Neural progenitor cell (in vitro differentiated cells): ENCODE measurements at regions not wholly inside any gene's neighbourhood (a gene's known extent, or its start where the extent isn't known, plus 50 kb on each side); places are given as distances from the start of the nearest gene placed in this dataset.

Source experiments
- DNase-seq: peaks from one replicate; pipeline ENCODE4 v3.0.0-alpha.2; 2016; ENCODE audit warnings: low spot score
- H2AFZ ChIP-seq: fragments of 200-600 bp; sonication (generic); replicated peaks from 2 replicates; pipeline ENCODE4 v1.6.1; 2016; ENCODE audit warnings: antibody characterized with exemption
- H3F3A ChIP-seq: fragments of 200-600 bp; sonication (generic); 2 replicates; pipeline ENCODE4 v1.6.1; 2016; ENCODE audit warnings: antibody characterized with exemption, low read depth
- H3K27ac ChIP-seq: fragments of 200-600 bp; sonication (generic); 2 replicates; pipeline ENCODE4 v1.5.1; 2016; ENCODE audit warnings: mild to moderate bottlenecking
- H3K27me3 ChIP-seq: fragments of 200-600 bp; sonication (generic); 2 replicates; pipeline ENCODE4 v1.6.1; 2016; ENCODE audit warnings: mild to moderate bottlenecking, moderate library complexity
- H3K36me3 ChIP-seq: fragments of 200-600 bp; sonication (generic); 2 replicates; pipeline ENCODE4 v1.5.1; 2016
- H3K4me1 ChIP-seq: fragments of 200-600 bp; sonication (generic); 2 replicates; pipeline ENCODE4 v1.6.1; 2016; ENCODE audit warnings: mixed run types
- H3K4me2 ChIP-seq: fragments of 200-600 bp; sonication (generic); 2 replicates; pipeline ENCODE4 v1.6.1; 2016
- H3K4me3 ChIP-seq: fragments of 200-600 bp; sonication (generic); 2 replicates; pipeline ENCODE4 v1.5.1; 2016
- H3K79me2 ChIP-seq: fragments of 200-600 bp; sonication (generic); 2 replicates; pipeline ENCODE4 v1.6.1; 2016; ENCODE audit warnings: low read depth
- H3K9ac ChIP-seq: fragments of 200-600 bp; sonication (generic); 2 replicates; pipeline ENCODE4 v1.6.1; 2016
- H3K9me3 ChIP-seq: fragments of 200-600 bp; sonication (generic); 2 replicates; pipeline ENCODE4 v1.5.1; 2016; ENCODE audit warnings: low read depth
- H4K20me1 ChIP-seq: fragments of 200-600 bp; sonication (generic); 2 replicates; pipeline ENCODE4 v1.6.1; 2016; ENCODE audit warnings: low read depth
- H3K27ac Mint-ChIP-seq: 3 replicates; pipeline ENCODE4 v1.8.0; 2021; ENCODE audit warnings: mixed read lengths
- H3K27me3 Mint-ChIP-seq: 2 replicates; pipeline ENCODE4 v1.8.0; 2022; ENCODE audit warnings: low read depth, mild to moderate bottlenecking, inconsistent platforms, moderate library complexity, mixed read lengths; ENCODE audit not compliant: insufficient read depth
- H3K36me3 Mint-ChIP-seq: 3 replicates; pipeline ENCODE4 v1.8.0; 2021; ENCODE audit warnings: mixed read lengths
- H3K4me1 Mint-ChIP-seq: 3 replicates; pipeline ENCODE4 v1.8.0; 2021; ENCODE audit warnings: mixed read lengths
- H3K4me3 Mint-ChIP-seq: 3 replicates; pipeline ENCODE4 v1.8.0; 2021; ENCODE audit warnings: mild to moderate bottlenecking, moderate library complexity, mixed read lengths
- H3K9me3 Mint-ChIP-seq: 3 replicates; pipeline ENCODE4 v1.8.0; 2020; ENCODE audit warnings: mixed read lengths
- CTCF ChIP-seq: fragments of 200-600 bp; sonication (generic); IDR thresholded peaks from 2 replicates; pipeline ENCODE4 v1.5.1; 2017; ENCODE audit warnings: antibody characterized with exemption, mild to moderate bottlenecking
- EZH2 ChIP-seq: fragments of 200-600 bp; sonication (generic); IDR thresholded peaks from 2 replicates; pipeline ENCODE4 v1.6.1; 2017; ENCODE audit warnings: antibody characterized with exemption, mild to moderate bottlenecking, moderate library complexity
- EZH2phosphoT487 ChIP-seq: fragments of 200-600 bp; sonication (generic); IDR thresholded peaks from 2 replicates; pipeline ENCODE4 v1.6.1; 2017; ENCODE audit warnings: antibody characterized with exemption

GRCh38 chr3:107904536-107905066 lies 186.2 kb downstream of the CD47 start:
- no peaks in the 10 kb centered on the region for H3K4me1 ChIP-seq
- Mint-ChIP-seq H3K27ac (no peak overlapping the region), H3K4me1 (no peaks in the 10 kb centered on the region), H3K27me3 (peaks cover 9% of the 10 kb centered on the region), H3K36me3 (no peaks in the 10 kb centered on the region), H3K9me3 (no peaks in the 10 kb centered on the region), H3K4me3 (no peak overlapping the region)
- no peak overlapping the region for H3K9ac ChIP-seq
- H3K4me2 ChIP-seq, result no peak overlapping the region
- TF ChIP-seq CTCF (no peak), EZH2phosphoT487 (no peak), EZH2 (no peak)
- H3K36me3 ChIP-seq, result no peaks in the 10 kb centered on the region
- no peak overlapping the region for H3K4me3 ChIP-seq
- no peak overlapping the region for H2AFZ ChIP-seq
- H3K27ac ChIP-seq, result no peak overlapping the region
- H3K27me3 ChIP-seq, result no peaks in the 10 kb centered on the region
- no peaks in the 10 kb centered on the region for H3K9me3 ChIP-seq
- no peaks in the 10 kb centered on the region for H4K20me1 ChIP-seq
- no peaks in the 10 kb centered on the region for H3F3A ChIP-seq
- H3K79me2 ChIP-seq, result no peaks in the 10 kb centered on the region
- DNase-seq, result no peak

GRCh38 chr3:107899990-107900651 lies 190.7 kb downstream of the CD47 start:
- Mint-ChIP-seq H3K4me3 (no peak overlapping the region), H3K36me3 (no peaks in the 10 kb centered on the region), H3K9me3 (no peaks in the 10 kb centered on the region), H3K27ac (no peak overlapping the region), H3K27me3 (peaks cover 4% of the 10 kb centered on the region), H3K4me1 (no peaks in the 10 kb centered on the region)
- no peaks in the 10 kb centered on the region for H3K36me3 ChIP-seq
- no peaks in the 10 kb centered on the region for H3K79me2 ChIP-seq
- H3K4me1 ChIP-seq, result no peaks in the 10 kb centered on the region
- TF ChIP-seq EZH2phosphoT487 (no peak), CTCF (no peak), EZH2 (no peak)
- no peaks in the 10 kb centered on the region for H3F3A ChIP-seq
- no peak overlapping the region for H3K27ac ChIP-seq
- no peaks in the 10 kb centered on the region for H4K20me1 ChIP-seq
- no peak overlapping the region for H3K9ac ChIP-seq
- H3K9me3 ChIP-seq, result no peaks in the 10 kb centered on the region
- H3K4me2 ChIP-seq, result no peak overlapping the region
- H2AFZ ChIP-seq, result no peak overlapping the region
- H3K4me3 ChIP-seq, result no peak overlapping the region
- no peak for DNase-seq
- H3K27me3 ChIP-seq, result no peaks in the 10 kb centered on the region

- H3K4me1 ChIP-seq, result no peaks in the 10 kb centered on the region
- Mint-ChIP-seq H3K27ac (no peak overlapping the region), H3K9me3 (no peaks in the 10 kb centered on the region), H3K4me1 (peaks cover 11% of the 10 kb centered on the region), H3K36me3 (no peaks in the 10 kb centered on the region), H3K4me3 (no peak overlapping the region), H3K27me3 (peaks cover 4% of the 10 kb centered on the region)
- no peak for DNase-seq
- H3K4me3 ChIP-seq, result no peak overlapping the region
- no peak overlapping the region for H2AFZ ChIP-seq
- H3K9ac ChIP-seq, result no peak overlapping the region
- H3K4me2 ChIP-seq, result no peak overlapping the region
- no peaks in the 10 kb centered on the region for H3K27me3 ChIP-seq
- H4K20me1 ChIP-seq, result no peaks in the 10 kb centered on the region
- no peaks in the 10 kb centered on the region for H3K79me2 ChIP-seq
- H3K9me3 ChIP-seq, result no peaks in the 10 kb centered on the region
- no peaks in the 10 kb centered on the region for H3K36me3 ChIP-seq
- TF ChIP-seq EZH2phosphoT487 (no peak), EZH2 (no peak), CTCF (no peak)
- no peak overlapping the region for H3K27ac ChIP-seq
- no peaks in the 10 kb centered on the region for H3F3A ChIP-seq
These were observed 193.3 kb downstream of the CD47 start for GRCh38 chr3:107897471-107898061.
